Mucosa of descending colon (tissue), 3 donors: ENCODE measurements at regions not wholly inside any gene's neighbourhood (a gene's known extent, or its start where the extent isn't known, plus 50 kb on each side); places are given as distances from the start of the nearest gene placed in this dataset.

Experiments used
- ATAC-seq: fragments of 200-7000 bp; cut with Tn5 transposase; one replicate; pipeline ENCODE4 v1.9.1; 2020; ENCODE audit warnings: mild to moderate bottlenecking, moderate library complexity
- DNase-seq, 3 donors: peaks; one replicate each; pipeline ENCODE4 v3.0.0-alpha.2; 2020
- H3K36me3 ChIP-seq: fragments of 200-600 bp; one replicate; pipeline ENCODE4 v1.8.0; 2021; ENCODE audit warnings: low read depth, mild to moderate bottlenecking
- H3K4me1 ChIP-seq: fragments of 200-600 bp; one replicate; pipeline ENCODE4 v1.8.0; 2021; ENCODE audit warnings: low read depth, mild to moderate bottlenecking
- H3K4me3 ChIP-seq: fragments of 200-600 bp; one replicate; pipeline ENCODE4 v1.8.0; 2021; ENCODE audit warnings: mild to moderate bottlenecking
- H3K9me3 ChIP-seq: fragments of 200-600 bp; one replicate; pipeline ENCODE4 v1.8.0; 2021; ENCODE audit warnings: mild to moderate bottlenecking
- intact Hi-C, 2 donors: fragments of 100-400 bp; cut with DNase I in 1 of 2; cut with micrococcal nuclease in 1 of 2; formaldehyde crosslinking; loops; one replicate each; pipeline versions ENCODE4 v1.11.0 to v1.11.1; 2022; cut with DNase I, micrococcal nuclease
- TF ChIP-seq, protein P1 (sequence below): fragments of 200-600 bp; IDR thresholded peaks from one replicate; pipeline ENCODE4 v1.8.0; 2022; ENCODE audit warnings: antibody characterized with exemption, mild to moderate bottlenecking
- donor health status: DM: no; HTN: no; CAD: no; lungs with moderate emphysema.
- donor health status: DM: no; HTN: no; CAD: no.
- donor health status: DM: no; HTN: yes; CAD: no.

DNA sequence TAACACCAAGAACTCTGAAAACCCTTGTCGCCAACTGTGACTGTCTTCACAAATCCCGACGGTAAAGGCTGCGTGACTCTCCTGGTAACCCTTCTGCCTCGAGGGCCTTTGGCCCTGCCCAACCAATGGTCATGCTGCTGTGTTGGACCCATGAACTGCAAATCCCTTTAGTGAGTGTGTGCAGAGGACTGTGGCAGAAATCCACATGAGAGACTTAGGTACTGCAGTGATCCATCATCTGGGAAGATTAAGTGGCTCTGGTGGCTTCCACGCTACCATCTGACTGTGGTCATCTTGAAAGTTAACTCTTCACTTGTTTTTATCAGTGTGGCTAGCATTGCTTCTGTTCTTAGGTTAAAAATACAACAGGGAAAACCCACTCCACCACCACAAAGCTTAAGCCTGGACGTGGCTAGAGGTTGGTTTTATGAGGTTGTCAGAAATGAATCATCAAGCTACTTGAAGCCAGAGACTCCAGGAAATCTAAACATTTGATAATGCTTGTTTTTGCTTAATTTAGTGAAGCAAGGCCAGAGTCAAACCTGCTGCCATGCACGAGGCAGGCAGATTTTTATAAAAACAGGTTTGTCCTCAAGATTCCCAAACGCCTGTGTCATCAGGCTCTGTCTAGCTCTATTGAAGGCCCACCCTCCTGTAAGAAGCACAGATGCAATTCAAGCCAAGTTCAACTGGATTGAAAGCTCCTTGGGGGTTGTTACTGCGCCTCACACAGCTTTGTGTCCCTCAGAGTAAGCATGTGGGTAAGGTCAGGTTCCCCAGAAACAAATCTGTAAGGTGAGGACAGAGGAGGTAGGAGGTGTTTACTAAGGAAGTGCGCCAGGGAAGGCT is 52.7 kb upstream of the ERCC6L2 start:
- Histone ChIP-seq H3K36me3 (no peaks in the 10 kb centered on the region), H3K9me3 (no peaks in the 10 kb centered on the region), H3K4me1 (no peaks in the 10 kb centered on the region), H3K4me3 (no peak overlapping the region)
- TF ChIP-seq, protein P1, sequence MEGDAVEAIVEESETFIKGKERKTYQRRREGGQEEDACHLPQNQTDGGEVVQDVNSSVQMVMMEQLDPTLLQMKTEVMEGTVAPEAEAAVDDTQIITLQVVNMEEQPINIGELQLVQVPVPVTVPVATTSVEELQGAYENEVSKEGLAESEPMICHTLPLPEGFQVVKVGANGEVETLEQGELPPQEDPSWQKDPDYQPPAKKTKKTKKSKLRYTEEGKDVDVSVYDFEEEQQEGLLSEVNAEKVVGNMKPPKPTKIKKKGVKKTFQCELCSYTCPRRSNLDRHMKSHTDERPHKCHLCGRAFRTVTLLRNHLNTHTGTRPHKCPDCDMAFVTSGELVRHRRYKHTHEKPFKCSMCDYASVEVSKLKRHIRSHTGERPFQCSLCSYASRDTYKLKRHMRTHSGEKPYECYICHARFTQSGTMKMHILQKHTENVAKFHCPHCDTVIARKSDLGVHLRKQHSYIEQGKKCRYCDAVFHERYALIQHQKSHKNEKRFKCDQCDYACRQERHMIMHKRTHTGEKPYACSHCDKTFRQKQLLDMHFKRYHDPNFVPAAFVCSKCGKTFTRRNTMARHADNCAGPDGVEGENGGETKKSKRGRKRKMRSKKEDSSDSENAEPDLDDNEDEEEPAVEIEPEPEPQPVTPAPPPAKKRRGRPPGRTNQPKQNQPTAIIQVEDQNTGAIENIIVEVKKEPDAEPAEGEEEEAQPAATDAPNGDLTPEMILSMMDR, result no peak
- intact Hi-C loops, result no loop called here
- peak in 1 of 3 donors; percentile 7 for DNase-seq
- peak; percentile 67 for ATAC-seq

DNA sequence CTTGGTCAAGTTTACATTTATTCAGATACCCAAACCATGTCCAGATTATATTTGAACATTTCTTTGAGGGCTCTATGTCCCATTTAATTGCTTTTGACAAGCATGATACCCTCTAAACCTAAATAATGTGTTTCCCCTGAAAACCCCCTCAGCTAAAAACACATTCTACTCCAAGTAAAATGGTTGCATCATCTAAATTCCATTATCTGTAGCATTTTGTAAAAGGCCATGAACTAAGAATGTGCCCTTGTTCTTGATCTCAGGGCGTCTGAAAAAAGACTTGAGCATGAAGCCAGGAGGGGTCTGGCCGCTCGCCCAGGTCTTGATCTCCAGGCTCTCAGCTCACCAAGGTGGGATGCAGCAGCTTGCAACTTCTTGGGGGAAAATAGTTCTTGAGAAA is 53.5 kb upstream of the ERCC6L2 start:
- no peaks in the 10 kb centered on the region for H3K4me1 ChIP-seq
- no peaks in the 10 kb centered on the region for H3K36me3 ChIP-seq
- intact Hi-C loops, result no loop called here
- no peak for ATAC-seq
- no peaks in the 10 kb centered on the region for H3K9me3 ChIP-seq
- no peak overlapping the region for H3K4me3 ChIP-seq
- DNase-seq, result no peak
- TF ChIP-seq, protein P1, result no peak

DNA sequence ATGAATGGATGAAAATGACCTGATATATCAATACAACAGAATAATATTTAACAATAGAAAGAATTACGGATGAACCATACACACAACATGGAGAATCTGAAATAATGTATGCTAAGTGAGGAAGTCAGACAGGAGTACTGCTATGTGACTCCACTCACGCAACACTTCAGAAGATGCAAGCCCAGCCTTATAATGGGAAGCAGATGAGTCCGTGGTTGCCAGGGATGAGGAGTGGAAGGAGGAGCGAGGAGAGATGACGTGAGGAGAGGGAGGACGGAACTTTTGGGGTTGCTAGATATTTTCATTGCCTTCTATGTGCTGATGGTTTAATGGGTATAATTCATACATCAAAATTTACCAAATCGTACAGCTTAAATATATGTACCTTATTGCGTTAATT is 55.4 kb upstream of the ERCC6L2 start:
- ATAC-seq (no peak), DNase-seq (no peak)
- Histone ChIP-seq H3K9me3 (no peaks in the 10 kb centered on the region), H3K4me1 (no peaks in the 10 kb centered on the region), H3K36me3 (no peaks in the 10 kb centered on the region), H3K4me3 (no peak overlapping the region)
- intact Hi-C loops, result no loop called here
- TF ChIP-seq, protein P1, result no peak

DNA sequence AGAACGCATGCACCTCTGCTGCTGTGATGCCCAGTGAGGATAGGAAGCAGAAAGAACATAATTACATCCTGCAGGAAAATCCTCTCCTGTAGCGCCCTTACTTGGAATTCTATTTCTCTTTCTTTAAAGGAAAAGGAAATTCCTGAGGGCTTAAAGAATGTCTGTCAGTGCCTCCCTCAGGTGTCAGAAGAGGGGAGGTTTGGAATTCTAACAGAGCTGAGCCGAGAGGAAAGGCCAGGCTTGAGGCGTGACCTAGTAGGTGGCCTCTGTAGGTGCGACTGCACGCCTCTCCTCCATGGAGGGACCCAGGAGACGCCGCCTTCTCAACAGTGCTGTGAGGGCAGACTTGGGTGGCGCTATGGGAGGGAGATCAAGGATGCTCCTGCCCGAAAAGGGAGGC is 55.9 kb upstream of the ERCC6L2 start:
- H3K4me3 ChIP-seq, result no peak overlapping the region
- intact Hi-C loops, result no loop called here
- no peaks in the 10 kb centered on the region for H3K4me1 ChIP-seq
- no peaks in the 10 kb centered on the region for H3K36me3 ChIP-seq
- DNase-seq (no peak), ATAC-seq (no peak)
- TF ChIP-seq, protein P1, result no peak
- H3K9me3 ChIP-seq, result no peaks in the 10 kb centered on the region

DNA sequence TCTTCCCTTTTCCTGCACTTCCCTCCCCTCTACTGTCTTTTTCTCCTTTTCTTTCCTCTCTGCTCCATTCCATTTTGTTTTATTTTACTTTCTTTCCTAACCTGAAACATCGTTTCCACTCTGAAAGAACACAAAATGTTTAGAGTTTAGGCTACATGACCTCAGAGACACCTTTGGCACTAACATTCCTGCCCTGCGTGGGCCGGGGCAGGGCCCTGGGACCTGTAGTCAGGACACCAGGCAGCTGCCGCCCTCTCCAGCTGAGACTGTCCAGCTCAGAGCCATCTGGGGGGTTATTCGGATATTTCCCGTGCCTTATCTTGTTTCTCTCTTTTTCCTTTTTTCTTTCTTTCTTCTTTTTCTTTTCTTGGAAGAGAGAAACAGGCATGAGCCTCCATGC is 58.3 kb upstream of the ERCC6L2 start:
- Histone ChIP-seq H3K4me1 (no peaks in the 10 kb centered on the region), H3K36me3 (no peaks in the 10 kb centered on the region), H3K4me3 (no peak overlapping the region), H3K9me3 (no peaks in the 10 kb centered on the region)
- DNase-seq, result no peak
- intact Hi-C loops, result no loop called here
- TF ChIP-seq, protein P1, result no peak
- no peak for ATAC-seq
